GM19025 (cell line): ENCODE measurements at regions not wholly inside any gene's neighbourhood (a gene's known extent, or its start where the extent isn't known, plus 50 kb on each side); places are given as distances from the start of the nearest gene placed in this dataset.
"Not testable (repeated sequence)": the region's sequence is repeated elsewhere in the genome, so short reads cannot be mapped to it uniquely, and the experiment has no call there.

Source experiments
- ATAC-seq: cut with Tn5 transposase; IDR thresholded peaks from one replicate; pipeline ENCODE4 v1.9.1; 2021; ENCODE audit warnings: mild to moderate bottlenecking, low read depth, moderate library complexity; ENCODE audit not compliant: unreplicated experiment

GRCh38 chr12:31832740-31833729 is 104.2 kb upstream of the AMN1 start:
- ATAC-seq, result no peak

DNA sequence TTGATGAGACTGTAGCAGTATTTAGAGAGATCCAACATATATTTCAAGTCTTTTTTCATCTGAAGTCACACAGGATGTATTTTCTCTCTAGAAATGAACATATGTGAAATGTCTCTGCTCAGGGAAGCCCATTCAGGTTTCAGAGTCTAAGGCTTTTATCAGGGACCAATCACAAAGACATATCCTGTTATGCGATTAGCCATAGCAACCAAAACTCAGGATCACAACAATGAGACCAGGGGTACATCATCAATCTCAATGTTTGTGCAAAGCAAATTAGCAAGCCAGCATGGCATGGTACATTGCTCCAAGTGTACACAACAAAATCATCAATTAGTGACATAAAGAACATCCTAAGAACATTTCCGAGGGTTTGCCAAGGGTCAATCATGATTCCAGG is 99.2 kb upstream of the AMN1 start:
- no peak for ATAC-seq

GRCh38 chr12:31822761-31823160 is 93.9 kb upstream of the AMN1 start:
- ATAC-seq, result no peak

GRCh38 chr12:31821484-31821883 is 92.7 kb upstream of the AMN1 start:
- ATAC-seq, result no peak

- no peak for ATAC-seq
Measured at GRCh38 chr12:31820832-31821231, 92.0 kb upstream of the AMN1 start.

DNA sequence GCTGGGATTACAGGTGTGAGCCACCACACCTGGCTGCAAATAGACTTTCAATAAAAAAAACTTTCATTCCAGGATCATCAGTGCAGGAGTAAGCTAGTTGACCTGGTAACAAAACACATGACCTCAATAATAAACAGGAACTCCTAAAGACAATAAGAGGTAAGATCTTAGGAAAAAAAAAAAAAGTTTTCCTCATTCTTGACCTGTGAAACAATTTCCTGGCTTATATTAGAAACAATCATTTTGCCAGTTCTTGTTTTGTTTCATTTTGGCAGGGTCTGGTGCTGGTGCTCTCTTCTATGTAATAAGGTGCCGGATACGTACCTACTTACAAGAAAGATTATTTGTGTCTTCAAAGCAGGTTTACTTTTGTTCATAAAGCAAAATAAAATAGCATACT is 90.6 kb upstream of the AMN1 start:
- ATAC-seq, result no peak

- no peak for ATAC-seq
Measured at GRCh38 chr12:31818623-31819268, 89.9 kb upstream of the AMN1 start.

- ATAC-seq, result no peak
Measured at GRCh38 chr12:31817120-31817519, 88.3 kb upstream of the AMN1 start.

GRCh38 chr12:31815096-31815495 is 86.3 kb upstream of the AMN1 start:
- ATAC-seq, result no peak

DNA sequence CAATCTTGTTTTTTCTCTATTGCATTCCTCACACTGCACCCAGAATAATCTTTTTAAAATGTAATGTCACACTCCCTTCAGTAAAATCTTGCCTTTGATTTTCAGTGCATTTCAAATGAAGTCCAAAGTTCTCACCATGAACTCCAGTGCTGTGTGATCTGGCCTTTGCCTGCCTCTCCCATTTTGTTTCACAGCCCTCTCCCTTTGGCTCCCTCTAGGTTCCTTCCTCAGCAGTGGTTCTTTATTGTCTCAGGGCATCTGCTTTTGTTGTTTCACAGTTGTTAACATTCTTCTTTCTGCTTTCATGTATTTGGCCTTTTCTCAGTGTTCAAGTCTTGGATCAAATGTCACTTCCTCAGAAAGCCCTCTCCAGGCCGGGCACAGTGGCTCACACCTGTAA is 84.5 kb upstream of the AMN1 start:
- no peak for ATAC-seq

- no peak for ATAC-seq
Measured at GRCh38 chr12:31807773-31808097, 78.9 kb upstream of the AMN1 start.

DNA sequence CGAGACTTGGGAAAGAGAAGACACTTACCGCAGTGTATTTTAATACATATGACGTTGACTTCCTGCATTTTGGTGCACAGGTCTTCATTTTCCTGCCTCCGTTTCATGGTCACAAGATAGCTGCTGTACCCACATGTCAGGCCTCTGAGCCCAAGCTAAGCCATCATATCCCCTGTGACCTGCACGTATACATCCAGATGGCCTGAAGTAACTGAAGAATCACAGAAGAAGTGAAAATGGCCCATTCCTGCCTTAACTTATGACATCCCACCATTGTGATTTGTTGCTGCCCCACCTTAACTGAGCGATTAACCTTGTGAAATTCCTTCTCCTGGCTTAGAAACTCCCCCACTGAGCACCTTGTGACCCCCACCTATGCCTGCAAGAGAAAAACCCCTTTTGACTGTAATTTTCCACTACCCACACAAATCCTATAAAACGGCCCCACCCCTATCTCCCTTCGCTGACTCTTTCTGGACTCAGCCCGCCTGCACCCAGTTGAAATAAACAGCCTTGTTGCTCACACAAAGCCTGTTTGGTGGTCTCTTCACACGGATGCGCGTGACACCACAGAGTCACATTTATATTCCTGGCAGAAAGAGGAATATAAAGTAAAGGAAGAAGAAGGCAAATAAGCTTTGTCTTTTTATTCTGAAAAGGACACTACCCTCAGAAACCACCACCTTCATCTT is 78.4 kb upstream of the AMN1 start:
- not testable (repeated sequence) for ATAC-seq

DNA sequence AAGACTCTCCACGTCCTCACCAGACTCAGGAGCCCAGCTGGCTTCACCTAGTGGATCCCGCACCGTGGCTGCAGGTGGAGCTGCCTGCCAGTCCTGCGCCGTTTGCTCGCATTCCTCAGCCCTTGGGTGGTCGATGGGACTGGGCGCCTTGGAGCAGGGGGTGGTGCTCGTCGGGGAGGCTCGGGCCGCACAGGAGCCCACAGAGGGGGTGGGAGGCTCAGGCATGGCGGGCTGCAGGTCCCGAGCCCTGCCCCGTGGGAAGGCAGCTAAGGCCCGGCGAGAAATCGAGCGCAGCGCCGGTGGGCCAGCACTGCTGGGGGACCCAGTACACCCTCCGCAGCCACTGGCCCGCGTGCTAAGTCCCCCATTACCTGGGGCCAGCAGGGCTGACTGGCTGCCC is 76.9 kb upstream of the AMN1 start:
- not testable (repeated sequence) for ATAC-seq

- not testable (repeated sequence) for ATAC-seq
Measured at GRCh38 chr12:31804707-31805106, 75.9 kb upstream of the AMN1 start.

GRCh38 chr12:31804185-31804504 is 75.3 kb upstream of the AMN1 start:
- ATAC-seq, result no peak

DNA sequence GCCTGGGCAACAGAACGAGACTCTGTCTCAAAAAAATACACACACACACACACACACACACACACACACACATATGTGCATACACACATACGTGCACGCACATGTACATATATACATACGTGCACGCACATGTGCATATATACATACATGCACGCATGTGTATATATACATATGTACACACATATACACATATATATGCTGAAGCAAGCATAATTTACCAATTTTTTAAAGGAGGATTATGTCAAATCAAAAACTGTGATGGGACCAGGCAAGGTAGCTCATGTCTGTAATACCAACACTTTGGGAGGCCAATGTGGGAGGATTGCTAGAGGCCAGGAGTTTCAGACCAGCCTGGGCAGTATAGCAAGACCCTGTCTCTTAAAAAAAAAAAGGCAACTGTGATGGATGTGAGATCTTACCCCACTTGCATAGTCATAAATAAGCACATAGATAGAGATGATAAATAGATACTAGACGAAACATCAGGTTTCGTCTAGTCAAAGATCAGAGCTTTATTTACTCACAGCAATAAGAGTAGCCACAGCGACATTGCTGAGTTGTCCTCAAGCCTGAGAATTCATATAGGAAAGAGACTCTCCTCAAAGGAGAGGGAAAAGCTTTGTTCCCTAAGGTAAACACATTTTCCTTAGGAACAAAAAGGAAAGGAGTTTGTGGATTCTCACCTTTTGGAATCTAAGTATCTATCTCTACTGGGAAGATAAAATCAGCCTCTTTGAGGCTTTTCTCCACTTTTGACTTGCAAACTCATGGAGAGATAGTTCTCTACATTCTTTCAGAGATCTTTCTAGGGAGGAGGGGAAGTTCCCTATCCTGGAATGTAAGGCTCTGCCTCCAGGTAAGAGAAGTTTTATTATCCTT is 74.7 kb upstream of the AMN1 start:
- ATAC-seq, result no peak

GRCh38 chr12:31801872-31802271 is 73.1 kb upstream of the AMN1 start:
- no peak for ATAC-seq

DNA sequence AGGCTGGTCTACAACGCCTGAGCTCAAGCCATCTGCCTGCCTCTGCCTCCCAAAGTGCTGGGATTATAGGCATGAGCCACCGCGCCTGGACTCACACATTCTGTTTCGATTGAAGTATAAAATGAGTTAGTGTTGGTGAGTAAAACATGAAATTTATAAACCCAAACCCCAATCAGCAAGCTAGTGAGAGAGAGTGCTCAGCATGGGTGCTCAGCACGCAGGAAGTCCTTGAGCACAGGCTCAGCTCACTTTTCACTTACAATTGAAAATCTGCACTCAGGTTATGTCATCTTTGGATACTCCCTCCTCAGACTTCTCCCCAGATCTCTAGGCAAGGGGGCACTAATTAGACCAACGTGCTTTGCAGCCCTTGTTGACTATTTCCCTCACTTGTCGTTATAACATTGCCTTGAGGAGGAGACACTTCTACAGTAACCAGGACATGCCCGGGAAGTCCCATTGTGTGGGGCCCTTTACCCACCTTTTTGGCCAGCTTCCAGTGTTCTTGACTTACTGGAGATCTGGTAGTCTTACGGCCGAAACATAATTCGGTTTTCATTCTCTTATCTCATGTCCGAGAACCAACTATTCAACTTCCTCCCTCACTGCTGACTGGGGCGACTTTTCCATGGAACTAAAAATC is 68.5 kb upstream of the AMN1 start:
- ATAC-seq, result no peak

GRCh38 chr12:31796270-31796951 is 67.6 kb upstream of the AMN1 start:
- no peak for ATAC-seq

- ATAC-seq, result no peak
Measured at GRCh38 chr12:31794745-31795144, 65.9 kb upstream of the AMN1 start.
